ENCODE measurements at regions not wholly inside any gene's neighbourhood (a gene's known extent, or its start where the extent isn't known, plus 50 kb on each side); places are given as distances from the start of the nearest gene placed in this dataset.
A peak's percentile ranks its signal among the peaks of the same experiment; 100 is the strongest.
"Not testable (repeated sequence)": the region's sequence is repeated elsewhere in the genome, so short reads cannot be mapped to it uniquely, and the experiment has no call there.

- DNase-seq: not testable (repeated sequence)
These were observed 215.9 kb upstream of the CCL2 start for GRCh38 chr17:34039213-34039612.

DNA sequence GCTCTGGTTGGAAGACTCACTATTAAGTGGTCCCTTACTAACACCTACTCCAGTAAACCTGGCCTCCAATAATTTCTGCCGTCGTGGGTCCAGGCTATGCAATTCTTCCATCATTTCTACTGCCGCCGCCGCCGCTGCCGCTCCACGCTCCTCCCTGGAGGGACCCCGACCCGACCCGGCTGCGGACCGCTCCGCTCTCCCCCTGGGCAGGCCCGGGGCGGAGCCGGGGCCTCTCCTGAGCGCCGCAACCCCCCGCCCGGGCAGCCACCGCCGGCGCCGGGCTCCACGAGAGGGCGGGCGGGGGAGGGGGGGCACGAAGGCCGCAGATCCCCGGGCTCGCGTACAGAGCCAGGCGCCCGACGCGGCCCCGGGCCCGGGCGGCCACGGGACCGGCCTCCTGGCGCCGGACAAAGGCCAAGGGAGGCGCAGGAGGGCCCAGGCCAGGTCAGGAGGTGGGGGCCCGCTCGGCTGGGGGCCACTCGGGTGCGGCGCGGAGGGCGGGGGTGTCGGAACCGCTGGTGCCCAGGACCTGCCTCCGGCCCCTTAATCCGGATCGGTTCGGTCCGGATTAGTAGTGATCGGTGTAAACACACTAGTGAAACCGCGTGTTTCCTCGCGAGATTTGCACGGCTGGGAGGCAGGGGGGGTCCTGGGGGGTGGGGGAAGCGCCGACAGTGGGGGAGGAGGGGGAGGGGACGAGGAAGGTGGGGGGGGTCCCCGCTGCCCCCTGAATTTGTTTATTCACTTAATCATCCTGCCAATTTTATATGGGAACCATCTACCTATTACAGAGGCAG, 215.1 kb upstream of the CCL2 start:
- DNase-seq: peak; percentile 30

GRCh38 chr17:34045990-34046389, 209.1 kb upstream of the CCL2 start:
- no peak for DNase-seq

DNA sequence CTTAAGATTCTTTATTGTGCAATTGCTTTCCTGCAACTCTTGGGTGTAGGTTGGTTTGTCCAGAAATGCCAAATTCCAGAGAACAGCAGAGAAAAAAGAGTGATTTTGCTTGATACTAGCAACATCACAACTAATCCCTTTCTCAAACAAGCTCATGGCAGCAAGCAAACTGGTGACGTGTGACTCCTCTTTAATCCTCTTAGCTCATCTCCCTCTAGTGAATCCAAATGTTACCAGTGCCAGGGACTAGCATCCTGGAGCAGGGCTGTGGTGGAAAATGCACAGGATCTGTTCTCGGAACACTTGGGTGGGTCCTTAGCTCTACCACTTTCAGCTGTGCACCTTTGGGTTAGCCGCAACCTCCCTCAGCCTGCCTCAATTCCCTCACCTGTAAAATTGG, 204.0 kb upstream of the CCL2 start:
- DNase-seq: no peak

GRCh38 chr17:34054495-34054894, 200.6 kb upstream of the CCL2 start:
- no peak for DNase-seq

- DNase-seq: no peak
These were observed 199.5 kb upstream of the CCL2 start for GRCh38 chr17:34055606-34056005.

GRCh38 chr17:34059423-34060220, 195.5 kb upstream of the CCL2 start:
- DNase-seq: no peak

DNA sequence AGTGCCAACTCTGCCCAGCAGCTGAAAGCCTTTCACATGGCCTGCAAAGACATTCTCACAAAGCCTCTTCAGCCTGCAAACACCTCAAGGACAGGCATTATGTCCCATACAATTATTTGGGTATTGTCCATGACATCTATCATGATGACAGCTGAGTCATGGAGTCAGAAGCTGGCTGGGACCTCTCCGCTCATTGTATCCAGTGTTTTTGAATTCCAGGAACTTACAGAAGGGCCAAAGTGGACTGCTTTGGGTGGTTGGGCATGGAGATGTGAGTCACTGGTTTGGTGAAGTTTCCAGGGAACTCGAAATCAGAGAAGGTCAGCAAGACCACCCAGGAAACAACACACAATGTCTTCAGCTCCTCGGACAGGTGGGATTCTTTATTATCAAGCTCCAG, 188.6 kb upstream of the CCL2 start:
- no peak for DNase-seq

- DNase-seq: no peak
These were observed 188.1 kb upstream of the CCL2 start for GRCh38 chr17:34067011-34067410.

GRCh38 chr17:34068571-34068970, 186.5 kb upstream of the CCL2 start:
- DNase-seq: peak; percentile 1

GRCh38 chr17:34070712-34071111, 184.4 kb upstream of the CCL2 start:
- DNase-seq: no peak

GRCh38 chr17:34071886-34072420, 183.1 kb upstream of the CCL2 start:
- DNase-seq: no peak

DNA sequence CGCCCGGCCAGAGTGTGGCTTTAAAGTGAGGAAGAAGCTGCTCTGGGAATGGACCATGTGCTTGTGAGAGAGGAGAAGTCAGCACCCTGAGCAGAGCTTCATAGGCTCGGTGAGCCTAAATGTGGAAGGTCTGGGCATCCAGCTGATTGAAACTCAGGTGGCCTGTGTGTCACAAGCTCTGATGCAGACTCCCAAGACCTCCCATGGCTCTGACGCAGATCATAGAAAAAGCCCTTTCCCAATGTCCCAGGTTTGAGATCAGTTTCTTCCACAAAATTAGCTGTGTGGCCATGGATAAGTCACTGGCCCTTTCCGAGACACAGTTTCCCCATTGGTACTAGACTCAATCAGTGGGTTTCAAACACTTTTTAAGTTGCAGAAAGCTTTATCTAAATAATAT, 180.0 kb upstream of the CCL2 start:
- no peak for DNase-seq

GRCh38 chr17:34076743-34077631, 178.1 kb upstream of the CCL2 start:
- no peak for DNase-seq

GRCh38 chr17:34081269-34081668, 173.8 kb upstream of the CCL2 start:
- DNase-seq: peak; percentile 45

DNA sequence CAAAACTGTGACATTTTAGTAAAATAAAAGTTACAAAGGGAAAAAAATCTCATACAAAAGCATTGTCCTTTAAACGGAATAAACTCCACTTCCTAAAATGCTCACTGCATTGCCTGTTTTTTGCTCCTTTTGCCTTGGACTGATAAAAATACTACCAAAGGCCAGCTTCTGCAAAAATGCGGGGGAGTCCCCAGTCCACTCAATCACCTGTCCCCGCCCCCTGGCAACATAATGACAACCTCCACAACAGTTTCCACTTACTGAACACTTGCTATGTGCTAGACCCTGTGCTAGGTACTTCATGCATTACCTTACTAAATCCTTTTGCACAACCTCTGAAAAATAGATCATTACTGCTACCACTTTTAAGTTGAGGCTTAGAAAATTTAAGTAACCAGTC, 172.7 kb upstream of the CCL2 start:
- DNase-seq: no peak

- DNase-seq: not testable (repeated sequence)
These were observed 166.0 kb upstream of the CCL2 start for GRCh38 chr17:34089042-34089441.

GRCh38 chr17:34090593-34090992, 164.5 kb upstream of the CCL2 start:
- no peak for DNase-seq

- DNase-seq: no peak
These were observed 163.1 kb upstream of the CCL2 start for GRCh38 chr17:34091975-34092374.

- DNase-seq: no peak
These were observed 160.0 kb upstream of the CCL2 start for GRCh38 chr17:34095106-34095505.

DNA sequence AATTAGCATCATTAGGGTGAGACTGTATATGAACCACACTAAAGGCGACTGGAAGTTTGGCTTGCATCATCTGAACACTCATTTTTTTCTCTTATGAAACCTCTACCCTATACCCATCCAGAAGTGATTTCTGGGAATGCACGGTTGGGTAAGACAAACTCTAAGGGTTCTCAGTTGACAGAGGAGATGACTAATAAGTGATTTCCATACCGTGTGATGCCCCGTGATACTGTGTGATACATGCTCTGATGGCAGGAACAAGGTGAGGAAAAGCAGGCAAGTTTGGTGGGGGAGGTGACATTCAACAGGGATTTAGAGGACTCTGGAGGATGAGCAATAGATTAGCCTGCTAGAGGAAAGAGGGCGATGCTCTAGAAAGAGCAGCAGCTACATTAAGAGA, 156.4 kb upstream of the CCL2 start:
- no peak for DNase-seq

DNA sequence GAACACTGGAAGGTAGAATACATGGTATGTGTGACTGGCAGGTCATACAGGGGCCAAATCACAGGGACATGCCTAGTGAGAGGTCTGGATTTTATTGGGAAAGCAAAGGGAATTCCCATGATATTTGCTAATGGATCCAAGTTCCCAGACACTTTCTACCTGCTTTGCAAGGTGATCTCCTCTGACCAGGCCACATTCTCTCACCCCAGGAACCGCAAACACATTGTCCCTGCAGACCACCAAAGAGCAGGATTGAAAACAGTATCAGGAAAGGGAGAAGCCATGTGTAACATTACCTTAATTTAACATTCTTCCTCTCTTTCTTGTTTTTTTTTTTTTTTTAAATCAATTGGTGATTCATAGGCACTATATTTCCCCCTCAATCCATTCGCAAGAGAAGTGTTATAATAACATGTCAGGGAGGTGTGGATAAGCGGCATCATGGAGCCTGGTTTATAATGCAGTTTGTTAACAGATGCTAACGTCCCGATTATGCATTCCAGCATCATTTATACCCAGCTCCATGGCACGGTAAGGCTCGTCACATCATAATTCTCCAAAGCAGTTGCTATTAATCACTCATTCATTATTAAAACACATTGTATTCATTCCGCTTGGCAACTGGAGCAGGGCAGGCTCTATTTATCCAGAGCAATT, 155.1 kb upstream of the CCL2 start:
- DNase-seq: no peak
